Endodermal cell (in vitro differentiated cells): ENCODE measurements at regions not wholly inside any gene's neighbourhood (a gene's known extent, or its start where the extent isn't known, plus 50 kb on each side); places are given as distances from the start of the nearest gene placed in this dataset.

ENCODE experiments used
- DNase-seq: peaks from one replicate; pipeline ENCODE4 v3.0.0-alpha.2; 2017
- H3K27ac ChIP-seq: 2 replicates; pipeline ENCODE4 v1.5.1; 2013; ENCODE audit warnings: mild to moderate bottlenecking, low read depth, low read length, moderate library complexity
- H3K27me3 ChIP-seq: 2 replicates; pipeline ENCODE4 v1.6.1; 2013; ENCODE audit warnings: mild to moderate bottlenecking, low read length, moderate library complexity; ENCODE audit not compliant: insufficient read depth, control insufficient read depth, poor library complexity, severe bottlenecking
- H3K36me3 ChIP-seq: 2 replicates; pipeline ENCODE4 v1.7.0; 2013; ENCODE audit warnings: mild to moderate bottlenecking, low read length, moderate library complexity; ENCODE audit not compliant: control insufficient read depth, insufficient read depth
- H3K4me1 ChIP-seq: one replicate; pipeline ENCODE4 v1.7.0; 2013; ENCODE audit warnings: low read length; ENCODE audit not compliant: control insufficient read depth, insufficient read depth
- H3K4me3 ChIP-seq: 2 replicates; pipeline ENCODE4 v1.5.1; 2013; ENCODE audit warnings: mild to moderate bottlenecking, low read length, moderate library complexity
- H3K9ac ChIP-seq: 2 replicates; pipeline ENCODE4 v1.6.1; 2013; ENCODE audit warnings: mild to moderate bottlenecking, low read length, moderate library complexity; ENCODE audit not compliant: poor library complexity, severe bottlenecking; ENCODE audit errors: extremely low read depth
- H3K9me3 ChIP-seq: 2 replicates; pipeline ENCODE4 v1.6.1; 2013; ENCODE audit warnings: mild to moderate bottlenecking, low read length, moderate library complexity; ENCODE audit not compliant: control insufficient read depth
- H3K27ac Mint-ChIP-seq: 2 replicates; pipeline ENCODE4 v1.8.0; 2020; ENCODE audit warnings: mixed read lengths
- H3K27me3 Mint-ChIP-seq: 2 replicates; pipeline ENCODE4 v1.8.0; 2021; ENCODE audit warnings: mild to moderate bottlenecking, mixed read lengths; ENCODE audit not compliant: insufficient read depth
- H3K36me3 Mint-ChIP-seq: 2 replicates; pipeline ENCODE4 v1.8.0; 2020; ENCODE audit warnings: low read depth, mixed read lengths
- H3K4me1 Mint-ChIP-seq: 2 replicates; pipeline ENCODE4 v1.8.0; 2020; ENCODE audit warnings: mixed read lengths
- H3K4me3 Mint-ChIP-seq: 2 replicates; pipeline ENCODE4 v1.8.0; 2020; ENCODE audit warnings: mild to moderate bottlenecking, moderate library complexity, mixed read lengths
- H3K9me3 Mint-ChIP-seq: 2 replicates; pipeline ENCODE4 v1.8.0; 2020; ENCODE audit warnings: mild to moderate bottlenecking, mixed read lengths
- CTCF ChIP-seq: fragments of 200-600 bp; sonication (generic); conservative IDR thresholded peaks from 2 replicates; pipeline ENCODE4 v1.5.0; 2021; ENCODE audit warnings: antibody characterized with exemption, mild to moderate bottlenecking
- WGBS, 2 experiments: methylation state at CpG; one replicate each; pipeline versions ENCODE4 v1.1.5 to v1.1.7; 2013; ENCODE audit warnings: missing lambda C conversion rate in 2 of 2, mixed read lengths in 1 of 2; ENCODE audit not compliant: insufficient coverage in 1 of 2, insufficient read length in 1 of 2; 5-methylcytosine and 5-hydroxymethylcytosine counted together

- Histone ChIP-seq H3K9me3 (peaks cover 6% of the 10 kb centered on the region), H3K27ac (no peak overlapping the region), H3K4me3 (no peak overlapping the region), H3K4me1 (no peaks in the 10 kb centered on the region), H3K9ac (no peak overlapping the region), H3K36me3 (no peaks in the 10 kb centered on the region), H3K27me3 (no peaks in the 10 kb centered on the region)
- Mint-ChIP-seq H3K4me3 (no peak overlapping the region), H3K27ac (no peak overlapping the region), H3K9me3 (peaks cover 7% of the 10 kb centered on the region), H3K4me1 (no peaks in the 10 kb centered on the region), H3K27me3 (peaks cover 3% of the 10 kb centered on the region), H3K36me3 (no peaks in the 10 kb centered on the region)
- no peak for DNase-seq
- TF ChIP-seq CTCF: no peak
- WGBS, 2 experiments: 88% methylated on average over 2 of the region's 2 CpGs; no CpG with 5 or more reads in 1 of the 2 experiments
These were observed 331.0 kb downstream of the CDH2 start for GRCh38 chr18:27845897-27846296.

GRCh38 chr18:27843783-27844777 lies 332.9 kb downstream of the CDH2 start:
- Mint-ChIP-seq H3K27me3 (peaks cover 3% of the 10 kb centered on the region), H3K27ac (no peak overlapping the region), H3K36me3 (no peaks in the 10 kb centered on the region), H3K4me3 (no peak overlapping the region), H3K4me1 (peaks cover 2% of the 10 kb centered on the region), H3K9me3 (peaks cover 6% of the 10 kb centered on the region)
- Histone ChIP-seq H3K9ac (no peak overlapping the region), H3K27ac (no peak overlapping the region), H3K27me3 (no peaks in the 10 kb centered on the region), H3K4me3 (no peak overlapping the region), H3K36me3 (no peaks in the 10 kb centered on the region), H3K9me3 (peaks cover 6% of the 10 kb centered on the region), H3K4me1 (no peaks in the 10 kb centered on the region)
- no peak for DNase-seq
- no peak for TF ChIP-seq CTCF
- 88 to 90% methylated on average over 2 to 3 of the region's 3 CpGs for WGBS, 2 experiments

GRCh38 chr18:27839141-27839540 lies 337.8 kb downstream of the CDH2 start:
- WGBS, 2 experiments: 89% methylated on average over 2 of the region's 2 CpGs; no CpG with 5 or more reads in 1 of the 2 experiments
- peaks cover 18% of the 10 kb centered on the region for H3K4me1 Mint-ChIP-seq
- no peak overlapping the region for H3K27ac ChIP-seq
- H3K4me1 ChIP-seq: peaks cover 3% of the 10 kb centered on the region
- no peaks in the 10 kb centered on the region for H3K9me3 Mint-ChIP-seq
- H3K27ac Mint-ChIP-seq: no peak overlapping the region
- DNase-seq: no peak
- H3K9ac ChIP-seq: no peak overlapping the region
- no peaks in the 10 kb centered on the region for H3K27me3 ChIP-seq
- no peaks in the 10 kb centered on the region for H3K9me3 ChIP-seq
- peak overlapping the region; percentile 17 for H3K4me3 ChIP-seq
- H3K36me3 ChIP-seq: no peaks in the 10 kb centered on the region
- no peak overlapping the region for H3K4me3 Mint-ChIP-seq
- TF ChIP-seq CTCF: no peak
- H3K36me3 Mint-ChIP-seq: no peaks in the 10 kb centered on the region
- no peaks in the 10 kb centered on the region for H3K27me3 Mint-ChIP-seq
